Pancreas (tissue), 10 donors: ENCODE measurements at regions not wholly inside any gene's neighbourhood (a gene's known extent, or its start where the extent isn't known, plus 50 kb on each side); places are given as distances from the start of the nearest gene placed in this dataset.
"Not testable (repeated sequence)": the region's sequence is repeated elsewhere in the genome, so short reads cannot be mapped to it uniquely, and the experiment has no call there.

ENCODE experiments used
- ATAC-seq, 4 donors: fragments of 200-7000 bp; cut with Tn5 transposase; one replicate each; pipeline versions ENCODE4 v1.8.0 to v1.9.1; 2020; ENCODE audit warnings: mild to moderate bottlenecking in 4 of 4, moderate library complexity in 4 of 4
- DNase-seq, 6 donors: peaks; one replicate each; pipeline ENCODE4 v3.0.0-alpha.2; 2020
- FAIRE-seq: peaks from 2 replicates; lab custom pipeline; 2012; peaks lifted over from hg19 to GRCh38; lab: Jason Lieb, UNC
- H3K27ac ChIP-seq, 4 donors: fragments of 200-600 bp; sonication (generic); 1 replicate in 3 of 4; 2 replicates in 1 of 4; pipeline versions ENCODE4 v1.5.0 to v1.8.0; 2020
- H3K27me3 ChIP-seq, 4 donors: fragments of 200-600 bp; one replicate each; pipeline ENCODE4 v1.8.0; 2021
- H3K36me3 ChIP-seq, 3 donors: fragments of 200-600 bp; sonication (generic) in 1 of 3; one replicate each; pipeline versions ENCODE4 v1.5.0 to v1.8.0; 2020 to 2021
- H3K4me1 ChIP-seq, 3 donors: fragments of 200-600 bp; one replicate each; pipeline ENCODE4 v1.8.0; 2021
- H3K4me3 ChIP-seq, 4 donors: fragments of 200-600 bp; sonication (generic) in 2 of 4; one replicate each; pipeline versions ENCODE4 v1.5.0 to v1.8.0; 2020 to 2021
- H3K9me3 ChIP-seq, 4 donors: fragments of 200-600 bp; one replicate each; pipeline ENCODE4 v1.8.0; 2021
- WGBS, 2 donors: extraction: QIAGEN DNeasy Blood & Tissue Kit; methylation state at CpG; one replicate each; pipeline ENCODE4 v1.1.7; 2013; 5-methylcytosine and 5-hydroxymethylcytosine counted together
- intact Hi-C, 3 donors: fragments of 100-400 bp; cut with DNase I; formaldehyde crosslinking; loops; one replicate each; pipeline versions ENCODE4 v1.11.1 to v1.14.2; 2022
- TF ChIP-seq, protein P1 (sequence below), 4 donors: fragments of 200-600 bp; sonication (generic) in 3 of 4; IDR thresholded peaks; one replicate each; pipeline versions ENCODE4 v1.5.0 to v1.8.0; 2021; ENCODE audit warnings: antibody characterized with exemption in 4 of 4
- donor health status: healthy with polysubstance abuse.
- donor health status: DM: no; HTN: no; CAD: no; lungs with moderate emphysema.
- donor health status: DM: no; HTN: no; CAD: no.
- donor health status: control.
- donor health status: control.
- donor health status: Bipolar disorder and iron deficiency.
- donor health status: DM: yes; HTN: yes; CAD: no.
- donor health status: DM: no; HTN: no; CAD: no.
- donor health status: DM: no; HTN: no; CAD: no.
- donor health status: DM: yes; HTN: yes; CAD: no.

DNA sequence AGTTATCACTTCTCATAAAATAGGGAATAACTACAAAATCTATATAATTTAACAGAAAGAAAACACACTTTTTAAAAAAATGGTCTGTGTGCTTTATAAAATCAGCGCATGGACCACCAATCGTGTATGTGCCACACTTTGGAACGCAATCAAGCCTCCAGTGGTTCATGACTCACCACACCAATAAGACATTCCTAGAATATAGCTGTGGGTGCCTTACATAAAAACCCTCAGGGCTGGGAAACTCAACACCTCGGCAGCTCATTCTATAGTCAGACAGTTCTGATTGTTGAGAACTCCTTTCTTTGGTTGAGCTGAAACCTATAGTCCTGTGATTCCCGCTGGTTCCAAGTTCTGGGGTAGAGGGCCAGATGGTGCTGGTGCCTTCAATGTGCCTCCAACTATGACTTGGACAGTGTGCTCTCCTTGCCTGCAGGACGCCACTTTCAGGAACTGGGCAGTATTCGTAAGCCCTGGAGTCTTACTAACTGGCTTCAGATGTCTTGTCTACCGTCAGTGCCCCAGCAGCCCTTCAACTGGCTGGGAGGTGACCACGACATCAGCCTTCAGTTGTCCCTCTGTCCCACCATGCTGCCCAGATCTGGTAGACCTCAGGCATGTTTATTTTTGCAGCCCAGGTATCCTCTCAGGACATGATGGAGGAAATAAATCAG, 135.7 kb upstream of the GDF10 start:
- WGBS, 2 donors, result 81 to 87% methylated on average over 9 of the region's 9 CpGs
- intact Hi-C loops, result no loop called here
- Histone ChIP-seq H3K4me1 (no peaks in the 10 kb centered on the region), H3K27me3 (no peaks in the 10 kb centered on the region), H3K4me3 (no peak overlapping the region), H3K9me3 (no peaks in the 10 kb centered on the region), H3K27ac (no peak overlapping the region), H3K36me3 (no peaks in the 10 kb centered on the region)
- TF ChIP-seq, protein P1, sequence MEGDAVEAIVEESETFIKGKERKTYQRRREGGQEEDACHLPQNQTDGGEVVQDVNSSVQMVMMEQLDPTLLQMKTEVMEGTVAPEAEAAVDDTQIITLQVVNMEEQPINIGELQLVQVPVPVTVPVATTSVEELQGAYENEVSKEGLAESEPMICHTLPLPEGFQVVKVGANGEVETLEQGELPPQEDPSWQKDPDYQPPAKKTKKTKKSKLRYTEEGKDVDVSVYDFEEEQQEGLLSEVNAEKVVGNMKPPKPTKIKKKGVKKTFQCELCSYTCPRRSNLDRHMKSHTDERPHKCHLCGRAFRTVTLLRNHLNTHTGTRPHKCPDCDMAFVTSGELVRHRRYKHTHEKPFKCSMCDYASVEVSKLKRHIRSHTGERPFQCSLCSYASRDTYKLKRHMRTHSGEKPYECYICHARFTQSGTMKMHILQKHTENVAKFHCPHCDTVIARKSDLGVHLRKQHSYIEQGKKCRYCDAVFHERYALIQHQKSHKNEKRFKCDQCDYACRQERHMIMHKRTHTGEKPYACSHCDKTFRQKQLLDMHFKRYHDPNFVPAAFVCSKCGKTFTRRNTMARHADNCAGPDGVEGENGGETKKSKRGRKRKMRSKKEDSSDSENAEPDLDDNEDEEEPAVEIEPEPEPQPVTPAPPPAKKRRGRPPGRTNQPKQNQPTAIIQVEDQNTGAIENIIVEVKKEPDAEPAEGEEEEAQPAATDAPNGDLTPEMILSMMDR (IDR thresholded peaks at IDR 0.05), result no peak
- no peak for DNase-seq
- FAIRE-seq, result no peak
- ATAC-seq, result no peak

DNA sequence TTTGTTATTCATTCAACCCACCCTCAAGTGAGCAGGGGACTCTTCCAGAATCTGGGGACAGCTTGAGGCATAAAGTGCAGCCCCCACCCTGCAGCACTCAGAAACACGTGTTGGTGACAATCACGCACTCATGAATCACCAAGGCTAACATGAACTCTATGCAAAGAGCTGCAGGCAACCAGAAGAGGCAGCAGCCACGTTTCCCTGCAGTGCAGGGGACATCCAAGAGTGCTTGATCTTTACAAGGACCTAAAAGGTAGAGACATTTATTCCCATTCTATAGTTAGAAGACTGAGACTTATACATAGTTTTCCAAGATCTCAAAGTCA, 135.2 kb upstream of the GDF10 start:
- TF ChIP-seq, protein P1 (IDR thresholded peaks at IDR 0.05), result no peak
- 50 to 52% methylated on average over 3 of the region's 3 CpGs for WGBS, 2 donors
- H3K27me3 ChIP-seq, result no peaks in the 10 kb centered on the region
- intact Hi-C loops, result no loop called here
- H3K4me1 ChIP-seq, result no peaks in the 10 kb centered on the region
- ATAC-seq (no peak), FAIRE-seq (no peak), DNase-seq (no peak)
- H3K36me3 ChIP-seq, result no peaks in the 10 kb centered on the region
- H3K27ac ChIP-seq, result no peak overlapping the region
- H3K4me3 ChIP-seq, result no peak overlapping the region
- H3K9me3 ChIP-seq, result no peaks in the 10 kb centered on the region

DNA sequence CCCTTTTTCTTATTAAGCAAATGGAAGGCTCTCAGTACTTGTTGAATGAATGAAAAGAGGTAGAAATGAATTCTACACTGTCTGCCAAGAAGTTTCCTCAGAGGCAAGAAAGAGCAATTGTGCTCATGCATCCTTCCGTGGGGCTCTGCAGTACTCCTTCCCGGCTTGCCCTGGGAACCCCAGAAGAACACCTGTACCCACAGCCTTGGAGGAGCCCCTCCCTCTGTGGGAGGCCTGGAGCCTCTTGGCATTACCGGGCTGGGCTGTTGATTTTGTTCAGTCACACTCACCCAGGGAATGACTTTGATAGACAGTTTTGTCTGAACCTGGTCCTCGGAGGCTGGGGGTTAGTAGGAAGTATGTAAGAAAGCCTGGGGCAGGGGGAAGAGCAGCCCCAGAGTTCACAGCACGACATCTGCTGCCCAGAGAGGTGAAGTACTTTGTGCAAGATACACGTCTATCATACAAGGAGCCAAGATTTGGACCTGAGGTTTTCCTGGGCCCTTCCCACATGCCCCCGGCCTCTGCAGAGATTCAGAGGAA, 134.8 kb upstream of the GDF10 start:
- H3K4me1 ChIP-seq, result no peaks in the 10 kb centered on the region
- intact Hi-C loops, result no loop called here
- TF ChIP-seq, protein P1 (IDR thresholded peaks at IDR 0.05), result no peak
- H3K27me3 ChIP-seq, result no peaks in the 10 kb centered on the region
- H3K9me3 ChIP-seq, result no peaks in the 10 kb centered on the region
- FAIRE-seq, result no peak
- no peaks in the 10 kb centered on the region for H3K36me3 ChIP-seq
- H3K4me3 ChIP-seq, result no peak overlapping the region
- peak overlapping the region in 1 of 4 donors; percentile 5 for H3K27ac ChIP-seq
- 62 to 76% methylated on average over 7 of the region's 7 CpGs for WGBS, 2 donors
- no peak for DNase-seq
- ATAC-seq, result peak in 1 of 4 donors; percentile 40

DNA sequence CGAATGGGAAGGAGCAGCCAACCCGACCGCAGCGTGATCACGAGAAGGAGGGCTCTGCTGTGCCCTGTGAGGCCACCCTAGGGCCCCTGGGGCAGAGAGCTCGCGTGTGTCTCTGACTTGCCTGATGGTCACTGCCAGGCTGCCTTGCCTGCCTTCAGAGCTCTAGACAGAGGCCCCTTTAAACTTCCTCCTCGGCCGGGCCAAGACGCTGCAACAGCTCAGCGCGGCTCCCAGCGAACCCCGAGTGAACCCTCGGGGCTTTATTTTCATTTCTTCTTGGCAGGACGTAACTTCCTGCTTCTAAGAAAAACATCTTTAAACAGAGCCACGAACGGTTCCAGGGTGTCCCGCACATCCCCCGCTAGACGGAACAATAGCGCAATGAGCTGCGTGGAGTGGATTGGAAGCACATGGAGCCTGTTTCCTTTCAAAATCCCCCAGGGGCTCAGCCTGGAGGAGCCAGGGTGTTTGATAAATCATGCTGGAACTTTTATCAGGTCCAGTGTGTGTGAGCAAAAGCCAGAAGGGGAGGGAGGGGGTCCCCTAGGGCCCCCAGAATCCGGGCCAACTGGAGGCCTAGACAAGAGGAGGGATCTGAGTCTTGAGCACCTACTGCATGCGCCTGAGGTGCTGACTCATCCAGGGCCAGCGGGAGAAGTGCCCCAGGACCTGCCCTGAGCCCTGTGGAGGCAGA, 134.1 kb upstream of the GDF10 start:
- TF ChIP-seq, protein P1 (IDR thresholded peaks at IDR 0.05), result no peak
- ATAC-seq, result peak in 3 of 4 donors; percentile 55 to 84 (median 69)
- Histone ChIP-seq H3K27ac (peak overlapping the region in 1 of 4 donors; percentile 5), H3K9me3 (no peaks in the 10 kb centered on the region), H3K4me3 (no peak overlapping the region), H3K36me3 (no peaks in the 10 kb centered on the region), H3K4me1 (no peaks in the 10 kb centered on the region), H3K27me3 (no peaks in the 10 kb centered on the region)
- DNase-seq, result peak in 2 of 6 donors; percentile 32 to 58
- FAIRE-seq, result no peak
- 67 to 76% methylated on average over 26 of the region's 26 CpGs for WGBS, 2 donors
- intact Hi-C loops, result no loop called here

DNA sequence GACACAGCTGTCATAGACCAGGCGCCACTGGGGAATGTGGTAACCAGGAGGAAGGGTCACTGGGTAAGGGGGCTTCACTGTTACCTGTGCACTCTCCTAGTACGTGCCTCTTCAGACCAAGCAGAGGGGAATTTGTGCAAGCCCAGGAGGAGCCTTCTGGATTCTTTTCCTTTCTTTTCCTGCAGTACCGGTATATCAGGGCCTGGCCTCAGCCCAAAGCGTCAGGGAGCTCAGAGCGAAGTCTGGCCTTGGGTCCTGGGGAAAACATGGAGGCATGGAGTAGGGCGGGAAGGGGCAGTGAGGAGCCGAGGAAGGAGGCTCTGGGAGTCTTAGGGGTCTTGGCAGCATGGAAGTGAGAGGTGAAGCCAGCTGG, 133.6 kb upstream of the GDF10 start:
- intact Hi-C loops, result no loop called here
- 62 to 66% methylated on average over 7 of the region's 7 CpGs for WGBS, 2 donors
- Histone ChIP-seq H3K27me3 (no peaks in the 10 kb centered on the region), H3K27ac (no peak overlapping the region), H3K9me3 (no peaks in the 10 kb centered on the region), H3K36me3 (no peaks in the 10 kb centered on the region), H3K4me3 (no peak overlapping the region), H3K4me1 (no peaks in the 10 kb centered on the region)
- DNase-seq (no peak), ATAC-seq (peak in 2 of 4 donors; percentile 10 to 16), FAIRE-seq (no peak)
- TF ChIP-seq, protein P1 (IDR thresholded peaks at IDR 0.05), result no peak

DNA sequence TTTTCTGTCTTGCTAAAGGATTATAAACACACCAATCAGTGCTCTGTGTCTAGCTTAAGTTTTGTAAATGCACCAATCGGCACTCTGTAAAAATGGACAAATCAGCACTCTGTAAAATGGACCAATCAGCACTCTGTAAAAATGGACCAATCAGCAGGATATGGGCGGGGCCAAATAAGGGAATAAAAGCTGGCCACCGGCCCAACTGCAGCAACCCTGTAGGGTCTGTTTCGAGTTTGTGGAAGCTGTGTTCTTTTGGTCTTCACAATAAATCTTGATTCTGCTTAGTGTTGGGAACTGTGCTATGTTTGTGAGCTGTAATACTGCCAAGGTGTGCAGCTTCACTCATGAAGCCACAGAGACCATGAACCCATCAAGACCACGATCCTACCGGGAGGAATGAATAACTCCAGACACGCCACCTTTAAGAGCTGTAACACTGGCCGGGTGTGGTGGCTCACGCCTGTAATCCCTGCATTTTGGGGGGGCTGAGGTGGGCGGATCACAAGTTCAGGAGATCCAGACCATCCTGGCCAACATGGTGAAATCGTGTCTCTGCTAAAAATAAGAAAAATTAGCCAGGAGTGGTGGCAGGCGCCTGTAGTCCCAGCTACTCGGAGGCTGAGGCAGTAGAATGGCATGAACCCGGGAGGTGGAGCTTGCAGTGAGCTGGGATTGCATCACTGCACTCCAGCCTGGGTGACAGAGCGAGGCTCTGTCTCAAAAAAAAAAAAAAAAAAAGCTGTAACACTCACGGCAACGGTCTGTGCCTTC, 133.0 kb upstream of the GDF10 start:
- H3K27ac ChIP-seq, H3K9me3 ChIP-seq, H3K4me1 ChIP-seq, H3K36me3 ChIP-seq, DNase-seq, FAIRE-seq, H3K27me3 ChIP-seq, H3K4me3 ChIP-seq, intact Hi-C loops: not testable (repeated sequence)
- 76 to 83% methylated on average over 17 of the region's 17 CpGs for WGBS, 2 donors
- ATAC-seq, result peak in 2 of 4 donors; percentile 35 to 63
